SK-N-SH (cell line): ENCODE measurements at regions not wholly inside any gene's neighbourhood (a gene's known extent, or its start where the extent isn't known, plus 50 kb on each side); places are given as distances from the start of the nearest gene placed in this dataset.

Experiments used
- CTCF ChIA-PET: fragments of 300-600, 350-600 bp; formaldehyde crosslinking; extraction: SDS; loops from one replicate; lab custom pipeline; 2021; lab: Yijun Ruan, JAX
- POLR2A ChIA-PET: fragments of 350-600 bp; sonication (Branson Sonifier 250); formaldehyde crosslinking; extraction: SDS; loops from one replicate; lab custom pipeline; 2020; ENCODE audit warnings: antibody characterized with exemption, inconsistent platforms; lab: Yijun Ruan, JAX
- DNase-seq: peaks from one replicate; pipeline ENCODE4 v3.0.0; 2012
- H2AFZ ChIP-seq: fragments of 200-600 bp; sonication (generic); 2 replicates; pipeline ENCODE4 v1.8.1; 2016; ENCODE audit warnings: antibody characterized with exemption, mild to moderate bottlenecking, low read depth
- H3F3A ChIP-seq: fragments of 200-600 bp; sonication (generic); replicated peaks from 2 replicates; pipeline ENCODE3; 2016; ENCODE audit warnings: antibody characterized with exemption, mild to moderate bottlenecking; ENCODE audit not compliant: insufficient read depth
- H3K27ac ChIP-seq, 2 experiments: fragments of 200-500 bp in 1 of 2; fragments of 200-600 bp in 1 of 2; sonication (Bioruptor generic) in 1 of 2; sonication (generic), shearing (Covaris generic) in 1 of 2; 2 replicates each; pipeline versions ENCODE4 v1.5.1 to v1.6.1; 2014 to 2016; ENCODE audit warnings: low read depth in 2 of 2, inconsistent platforms in 1 of 2, low read length in 1 of 2, mild to moderate bottlenecking in 1 of 2, mixed read lengths in 1 of 2
- H3K27me3 ChIP-seq: fragments of 200-600 bp; sonication (generic), shearing (Covaris generic); 2 replicates; pipeline ENCODE4 v1.6.1; 2016; ENCODE audit warnings: mixed run types; ENCODE audit not compliant: insufficient read depth
- H3K36me3 ChIP-seq, 2 experiments: fragments of 200-500 bp in 1 of 2; fragments of 200-600 bp in 1 of 2; sonication (Bioruptor generic) in 1 of 2; sonication (generic) in 1 of 2; replicated peaks in 1 of 2; 2 replicates each; pipeline versions ENCODE3 to v1.5.1; 2014 to 2016; ENCODE audit warnings: low read length in 1 of 2, mild to moderate bottlenecking in 1 of 2; ENCODE audit not compliant: insufficient read depth in 2 of 2, control insufficient read depth in 1 of 2
- H3K4me1 ChIP-seq, 2 experiments: fragments of 200-500 bp in 1 of 2; fragments of 200-600 bp in 1 of 2; sonication (Bioruptor generic) in 1 of 2; sonication (generic), shearing (Covaris generic) in 1 of 2; 2 replicates each; pipeline versions ENCODE4 v1.5.1 to v1.6.1; 2014 to 2016; ENCODE audit warnings: low read depth in 1 of 2, low read length in 1 of 2, mixed run types in 1 of 2; ENCODE audit not compliant: insufficient read depth in 2 of 2, control insufficient read depth in 1 of 2
- H3K4me2 ChIP-seq: fragments of 200-600 bp; sonication (generic), shearing (Covaris generic); 2 replicates; pipeline ENCODE4 v1.6.1; 2017; ENCODE audit warnings: mixed run types
- H3K4me3 ChIP-seq, 2 experiments: fragments of 200-500 bp in 1 of 2; fragments of 200-600 bp in 1 of 2; sonication (Bioruptor generic) in 1 of 2; sonication (generic), shearing (Covaris generic) in 1 of 2; 2 replicates each; pipeline versions ENCODE4 v1.5.1 to v1.8.1; 2014 to 2016; ENCODE audit warnings: low read depth in 2 of 2, inconsistent platforms in 1 of 2, low read length in 1 of 2, mild to moderate bottlenecking in 1 of 2, mixed read lengths in 1 of 2, moderate library complexity in 1 of 2
- H3K79me2 ChIP-seq: fragments of 200-600 bp; sonication (generic); 2 replicates; pipeline ENCODE4 v1.8.1; 2017; ENCODE audit warnings: mild to moderate bottlenecking; ENCODE audit not compliant: insufficient read depth
- H3K9ac ChIP-seq: fragments of 200-600 bp; sonication (generic); 2 replicates; pipeline ENCODE4 v1.6.1; 2017; ENCODE audit warnings: mixed run types
- H3K9me2 ChIP-seq: fragments of 200-600 bp; sonication (generic); 2 replicates; pipeline ENCODE4 v1.6.1; 2017; ENCODE audit warnings: mixed run types
- H3K9me3 ChIP-seq: fragments of 200-600 bp; sonication (generic); 2 replicates; pipeline ENCODE4 v1.6.1; 2017; ENCODE audit warnings: mixed run types, mild to moderate bottlenecking, moderate library complexity
- H4K20me1 ChIP-seq: fragments of 200-600 bp; sonication (generic); 2 replicates; pipeline ENCODE4 v1.6.1; 2017; ENCODE audit warnings: mild to moderate bottlenecking, mixed run types; ENCODE audit not compliant: insufficient read depth
- CHD2 ChIP-seq: fragments of 150-350 bp; IDR thresholded peaks from 2 replicates; pipeline ENCODE4 v1.6.1; 2018; ENCODE audit warnings: low read length; ENCODE audit not compliant: partially characterized antibody
- EP300 ChIP-seq, 2 experiments: IDR thresholded peaks; 2 replicates each; pipeline versions ENCODE4 v1.4.0 to v1.6.1; 2012; ENCODE audit warnings: borderline replicate concordance in 1 of 2, low read depth in 1 of 2, low read length in 1 of 2
- FOSL2 ChIP-seq: IDR thresholded peaks from 2 replicates; pipeline ENCODE4 v1.4.0; 2012; ENCODE audit warnings: low read depth, mild to moderate bottlenecking, moderate library complexity, borderline replicate concordance
- FOXM1 ChIP-seq: IDR thresholded peaks from 2 replicates; pipeline ENCODE4 v1.4.0; 2012; ENCODE audit warnings: low read depth, mild to moderate bottlenecking
- GATA2 ChIP-seq: sonication (generic); formaldehyde crosslinking; IDR thresholded peaks from 2 replicates; pipeline ENCODE4 v1.5.0; 2020; ENCODE audit warnings: mild to moderate bottlenecking, missing genetic modification reagents
- MXI1 ChIP-seq: IDR thresholded peaks from 2 replicates; pipeline ENCODE4 v1.6.1; 2012; ENCODE audit warnings: mild to moderate bottlenecking, low read depth, low read length, improper control_type of control experiment
- NFIC ChIP-seq: IDR thresholded peaks from 2 replicates; pipeline ENCODE4 v1.4.0; 2012; ENCODE audit warnings: borderline replicate concordance
- POLR2AphosphoS5 ChIP-seq: IDR thresholded peaks from 2 replicates; pipeline ENCODE4 v1.6.1; 2012; ENCODE audit warnings: low read depth, low read length
- RAD21 ChIP-seq: IDR thresholded peaks from 2 replicates; pipeline ENCODE4 v1.6.1; 2012; ENCODE audit warnings: mild to moderate bottlenecking, low read length
- RCOR1 ChIP-seq: fragments of 150-350 bp; IDR thresholded peaks from 2 replicates; pipeline ENCODE4 v1.6.1; 2017; ENCODE audit warnings: antibody characterized with exemption, low read length
- RXRA ChIP-seq: IDR thresholded peaks from 2 replicates; pipeline ENCODE4 v1.4.0; 2012; ENCODE audit warnings: low read depth, mild to moderate bottlenecking, borderline replicate concordance
- SIN3A ChIP-seq: IDR thresholded peaks from 2 replicates; pipeline ENCODE4 v1.6.1; 2012; ENCODE audit warnings: low read depth, mild to moderate bottlenecking, low read length, moderate library complexity, borderline replicate concordance
- TAF1 ChIP-seq: IDR thresholded peaks from 2 replicates; pipeline ENCODE4 v1.6.1; 2012; ENCODE audit warnings: low read depth, mild to moderate bottlenecking, low read length, moderate library complexity, borderline replicate concordance
- TCF12 ChIP-seq: IDR thresholded peaks from 2 replicates; pipeline ENCODE4 v1.4.0; 2012
- TEAD4 ChIP-seq: IDR thresholded peaks from 2 replicates; pipeline ENCODE4 v1.4.0; 2012; ENCODE audit warnings: mild to moderate bottlenecking, borderline replicate concordance; ENCODE audit not compliant: insufficient read depth
- YY1 ChIP-seq: IDR thresholded peaks from 2 replicates; pipeline ENCODE4 v1.4.0; 2012; ENCODE audit warnings: low read depth, mild to moderate bottlenecking
- WGBS: methylation state at CpG from one replicate; pipeline ENCODE4 v1.1.6; 2017; ENCODE audit warnings: low lambda C conversion rate; 5-methylcytosine and 5-hydroxymethylcytosine counted together
- TF ChIP-seq, protein P1 (sequence below): IDR thresholded peaks from 2 replicates; pipeline ENCODE4 v1.4.0; 2012; ENCODE audit warnings: low read depth, borderline replicate concordance
- TF ChIP-seq, protein P2 (sequence below): IDR thresholded peaks from 2 replicates; pipeline ENCODE4 v1.6.1; 2012; ENCODE audit warnings: mild to moderate bottlenecking, low read depth, low read length, moderate library complexity
- TF ChIP-seq, protein P3 (sequence below): fragments of 150-350 bp; IDR thresholded peaks from 2 replicates; pipeline ENCODE4 v1.6.1; 2016; ENCODE audit warnings: mild to moderate bottlenecking, low read depth, low read length
- TF ChIP-seq, protein P4 (sequence below): IDR thresholded peaks from 2 replicates; pipeline ENCODE4 v1.4.0; 2012; ENCODE audit warnings: low read depth, borderline replicate concordance
- TF ChIP-seq, protein P5 (sequence below): IDR thresholded peaks from 2 replicates; pipeline ENCODE4 v1.4.0; 2012; ENCODE audit warnings: low read depth

DNA sequence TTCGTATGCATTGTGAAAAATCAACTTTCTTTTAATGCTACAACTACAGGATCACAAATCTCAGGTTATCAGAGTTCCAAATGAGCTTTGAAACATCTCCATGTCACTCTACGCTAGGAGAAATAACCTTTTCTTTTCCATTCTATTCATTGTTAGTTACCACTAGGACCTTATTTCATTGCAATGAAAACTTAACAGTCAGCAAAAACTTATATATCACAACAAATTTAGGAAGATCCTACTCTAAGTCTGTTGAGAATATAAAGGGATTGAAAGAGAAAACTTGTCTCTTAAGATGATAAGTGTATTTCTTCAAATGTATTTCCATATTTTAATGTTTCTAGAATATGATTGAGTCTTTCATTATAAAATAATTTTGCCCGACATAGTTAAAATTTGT, 539.1 kb downstream of the TMTC2 start:
- 79% methylated on average over 3 of the region's 3 CpGs for WGBS
- no peaks in the 10 kb centered on the region for H4K20me1 ChIP-seq
- H3K4me1 ChIP-seq: no peaks in the 10 kb centered on the region
- H3K79me2 ChIP-seq: no peaks in the 10 kb centered on the region
- POLR2A ChIA-PET: no interaction called here
- no peaks in the 10 kb centered on the region for H3K27me3 ChIP-seq
- TF ChIP-seq, protein P1, sequence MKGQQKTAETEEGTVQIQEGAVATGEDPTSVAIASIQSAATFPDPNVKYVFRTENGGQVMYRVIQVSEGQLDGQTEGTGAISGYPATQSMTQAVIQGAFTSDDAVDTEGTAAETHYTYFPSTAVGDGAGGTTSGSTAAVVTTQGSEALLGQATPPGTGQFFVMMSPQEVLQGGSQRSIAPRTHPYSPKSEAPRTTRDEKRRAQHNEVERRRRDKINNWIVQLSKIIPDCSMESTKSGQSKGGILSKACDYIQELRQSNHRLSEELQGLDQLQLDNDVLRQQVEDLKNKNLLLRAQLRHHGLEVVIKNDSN: no peak
- no peak for TF ChIP-seq POLR2AphosphoS5
- no peak for TF ChIP-seq NFIC
- TF ChIP-seq MXI1: no peak
- TF ChIP-seq, protein P2, sequence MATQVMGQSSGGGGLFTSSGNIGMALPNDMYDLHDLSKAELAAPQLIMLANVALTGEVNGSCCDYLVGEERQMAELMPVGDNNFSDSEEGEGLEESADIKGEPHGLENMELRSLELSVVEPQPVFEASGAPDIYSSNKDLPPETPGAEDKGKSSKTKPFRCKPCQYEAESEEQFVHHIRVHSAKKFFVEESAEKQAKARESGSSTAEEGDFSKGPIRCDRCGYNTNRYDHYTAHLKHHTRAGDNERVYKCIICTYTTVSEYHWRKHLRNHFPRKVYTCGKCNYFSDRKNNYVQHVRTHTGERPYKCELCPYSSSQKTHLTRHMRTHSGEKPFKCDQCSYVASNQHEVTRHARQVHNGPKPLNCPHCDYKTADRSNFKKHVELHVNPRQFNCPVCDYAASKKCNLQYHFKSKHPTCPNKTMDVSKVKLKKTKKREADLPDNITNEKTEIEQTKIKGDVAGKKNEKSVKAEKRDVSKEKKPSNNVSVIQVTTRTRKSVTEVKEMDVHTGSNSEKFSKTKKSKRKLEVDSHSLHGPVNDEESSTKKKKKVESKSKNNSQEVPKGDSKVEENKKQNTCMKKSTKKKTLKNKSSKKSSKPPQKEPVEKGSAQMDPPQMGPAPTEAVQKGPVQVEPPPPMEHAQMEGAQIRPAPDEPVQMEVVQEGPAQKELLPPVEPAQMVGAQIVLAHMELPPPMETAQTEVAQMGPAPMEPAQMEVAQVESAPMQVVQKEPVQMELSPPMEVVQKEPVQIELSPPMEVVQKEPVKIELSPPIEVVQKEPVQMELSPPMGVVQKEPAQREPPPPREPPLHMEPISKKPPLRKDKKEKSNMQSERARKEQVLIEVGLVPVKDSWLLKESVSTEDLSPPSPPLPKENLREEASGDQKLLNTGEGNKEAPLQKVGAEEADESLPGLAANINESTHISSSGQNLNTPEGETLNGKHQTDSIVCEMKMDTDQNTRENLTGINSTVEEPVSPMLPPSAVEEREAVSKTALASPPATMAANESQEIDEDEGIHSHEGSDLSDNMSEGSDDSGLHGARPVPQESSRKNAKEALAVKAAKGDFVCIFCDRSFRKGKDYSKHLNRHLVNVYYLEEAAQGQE: no peak
- TF ChIP-seq GATA2 (CRISPR knock-in tag): no peak
- no peaks in the 10 kb centered on the region for H3K9me3 ChIP-seq
- no peaks in the 10 kb centered on the region for H3K36me3 ChIP-seq
- DNase-seq: no peak
- H3K27ac ChIP-seq: no peak overlapping the region
- no peaks in the 10 kb centered on the region for H3K9me2 ChIP-seq
- CTCF ChIA-PET: interaction anchor here (0.8 kb wide), 1 partner anchor 31 kb away, joined by 3 read pairs; no protein-coding TSS in a partner anchor
- no peak overlapping the region for H2AFZ ChIP-seq
- no peak overlapping the region for H3K4me3 ChIP-seq
- no peak overlapping the region for H3K4me2 ChIP-seq
- H3F3A ChIP-seq: no peaks in the 10 kb centered on the region
- no peak overlapping the region for H3K9ac ChIP-seq

DNA sequence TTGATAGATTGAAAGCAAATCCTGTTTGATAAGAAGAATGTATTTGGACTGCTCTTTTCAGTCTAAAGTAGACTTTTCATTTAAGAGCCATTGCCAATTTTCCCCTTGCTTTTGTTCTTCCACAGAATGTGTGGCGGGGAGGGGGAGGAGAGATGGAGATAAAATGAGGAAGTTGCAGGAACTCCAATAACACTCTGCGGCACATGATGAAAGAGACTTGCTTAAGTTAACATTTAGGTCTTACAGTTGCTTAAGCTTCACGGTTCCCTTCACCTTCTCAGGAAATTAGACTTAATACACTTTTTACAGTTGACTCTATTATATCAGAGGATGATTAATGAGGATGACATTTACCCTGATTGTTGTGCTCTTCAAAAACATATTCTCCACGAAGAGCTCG, 537.3 kb downstream of the TMTC2 start:
- no peak overlapping the region for H3K27ac ChIP-seq
- DNase-seq: no peak
- POLR2A ChIA-PET: no interaction called here
- WGBS: 76% methylated on average over 5 of the region's 5 CpGs
- no peaks in the 10 kb centered on the region for H3F3A ChIP-seq
- CTCF ChIA-PET: interaction anchor here (0.8 kb wide), 1 partner anchor 9 kb away, joined by 3 read pairs; no protein-coding TSS in a partner anchor
- no peak overlapping the region for H3K9ac ChIP-seq
- H3K36me3 ChIP-seq: no peaks in the 10 kb centered on the region
- H3K4me3 ChIP-seq: no peak overlapping the region
- no peaks in the 10 kb centered on the region for H3K4me1 ChIP-seq
- H3K4me2 ChIP-seq: no peak overlapping the region
- H3K79me2 ChIP-seq: no peaks in the 10 kb centered on the region
- H3K9me3 ChIP-seq: no peaks in the 10 kb centered on the region
- no peaks in the 10 kb centered on the region for H4K20me1 ChIP-seq
- H3K27me3 ChIP-seq: no peaks in the 10 kb centered on the region
- no peak overlapping the region for H2AFZ ChIP-seq
- no peaks in the 10 kb centered on the region for H3K9me2 ChIP-seq
- TF ChIP-seq TAF1 (no peak), NFIC (no peak), RCOR1 (no peak), TCF12 (no peak), FOSL2 (no peak), RXRA (no peak), FOXM1 (no peak), EP300 (IDR thresholded peaks at IDR 0.05; ENCODE audit: borderline replicate concordance in 1 of 2, low read depth in 1 of 2, low read length in 1 of 2) (no peak), SIN3A (no peak), YY1 (no peak), RAD21 (no peak), CHD2 (no peak), TEAD4 (no peak)
- TF ChIP-seq, protein P3, sequence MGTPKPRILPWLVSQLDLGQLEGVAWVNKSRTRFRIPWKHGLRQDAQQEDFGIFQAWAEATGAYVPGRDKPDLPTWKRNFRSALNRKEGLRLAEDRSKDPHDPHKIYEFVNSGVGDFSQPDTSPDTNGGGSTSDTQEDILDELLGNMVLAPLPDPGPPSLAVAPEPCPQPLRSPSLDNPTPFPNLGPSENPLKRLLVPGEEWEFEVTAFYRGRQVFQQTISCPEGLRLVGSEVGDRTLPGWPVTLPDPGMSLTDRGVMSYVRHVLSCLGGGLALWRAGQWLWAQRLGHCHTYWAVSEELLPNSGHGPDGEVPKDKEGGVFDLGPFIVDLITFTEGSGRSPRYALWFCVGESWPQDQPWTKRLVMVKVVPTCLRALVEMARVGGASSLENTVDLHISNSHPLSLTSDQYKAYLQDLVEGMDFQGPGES: no peak
- TF ChIP-seq, protein P4, sequence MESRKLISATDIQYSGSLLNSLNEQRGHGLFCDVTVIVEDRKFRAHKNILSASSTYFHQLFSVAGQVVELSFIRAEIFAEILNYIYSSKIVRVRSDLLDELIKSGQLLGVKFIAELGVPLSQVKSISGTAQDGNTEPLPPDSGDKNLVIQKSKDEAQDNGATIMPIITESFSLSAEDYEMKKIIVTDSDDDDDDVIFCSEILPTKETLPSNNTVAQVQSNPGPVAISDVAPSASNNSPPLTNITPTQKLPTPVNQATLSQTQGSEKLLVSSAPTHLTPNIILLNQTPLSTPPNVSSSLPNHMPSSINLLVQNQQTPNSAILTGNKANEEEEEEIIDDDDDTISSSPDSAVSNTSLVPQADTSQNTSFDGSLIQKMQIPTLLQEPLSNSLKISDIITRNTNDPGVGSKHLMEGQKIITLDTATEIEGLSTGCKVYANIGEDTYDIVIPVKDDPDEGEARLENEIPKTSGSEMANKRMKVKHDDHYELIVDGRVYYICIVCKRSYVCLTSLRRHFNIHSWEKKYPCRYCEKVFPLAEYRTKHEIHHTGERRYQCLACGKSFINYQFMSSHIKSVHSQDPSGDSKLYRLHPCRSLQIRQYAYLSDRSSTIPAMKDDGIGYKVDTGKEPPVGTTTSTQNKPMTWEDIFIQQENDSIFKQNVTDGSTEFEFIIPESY: no peak
- TF ChIP-seq, protein P5, sequence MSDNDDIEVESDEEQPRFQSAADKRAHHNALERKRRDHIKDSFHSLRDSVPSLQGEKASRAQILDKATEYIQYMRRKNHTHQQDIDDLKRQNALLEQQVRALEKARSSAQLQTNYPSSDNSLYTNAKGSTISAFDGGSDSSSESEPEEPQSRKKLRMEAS: no peak
